B cell (primary cell): ENCODE measurements at regions not wholly inside any gene's neighbourhood (a gene's known extent, or its start where the extent isn't known, plus 50 kb on each side); places are given as distances from the start of the nearest gene placed in this dataset.

Experiments
- ATAC-seq: fragments of 200-7000 bp; cut with Tn5 transposase; one replicate; pipeline ENCODE4 v1.10.0; 2021; ENCODE audit warnings: low read depth, mild to moderate bottlenecking, moderate number of reproducible peaks, moderate library complexity
- CTCF ChIA-PET: fragments of 350-600 bp; sonication (Branson Sonifier 250); formaldehyde crosslinking; loops from one replicate; lab custom pipeline; 2021; ENCODE audit warnings: antibody characterized with exemption, inconsistent platforms; lab: Charles Lee
- POLR2A ChIA-PET: fragments of 350-600 bp; sonication (Branson Sonifier 250); formaldehyde crosslinking; loops from one replicate; lab custom pipeline; 2021; ENCODE audit warnings: antibody characterized with exemption; lab: Charles Lee
- DNase-seq: peaks from one replicate; pipeline ENCODE4 v3.0.0; 2013
- H2AFZ ChIP-seq: 2 replicates; pipeline ENCODE4 v1.6.1; 2012; ENCODE audit warnings: mild to moderate bottlenecking, low read depth, low read length; ENCODE audit not compliant: insufficient read depth, poor library complexity, severe bottlenecking
- H3K27ac ChIP-seq, 2 donors: 1 replicate in 1 of 2; 2 replicates in 1 of 2; pipeline ENCODE4 v1.5.1; 2012 to 2013; ENCODE audit warnings: low read length in 2 of 2, mild to moderate bottlenecking in 2 of 2, moderate library complexity in 1 of 2
- H3K27me3 ChIP-seq, 4 experiments: fragments of 200-600 bp in 1 of 4; sonication (generic) in 1 of 4; replicated peaks in 1 of 4; 1 replicate in 2 of 4; 2 replicates in 2 of 4; pipeline versions ENCODE4 v1.6.1 to v1.7.0; 2013 to 2016; ENCODE audit warnings: low read length in 3 of 4, mild to moderate bottlenecking in 2 of 4, mixed read lengths in 1 of 4, moderate library complexity in 1 of 4; ENCODE audit not compliant: insufficient read depth in 4 of 4, control insufficient read depth in 3 of 4; ENCODE audit errors: control extremely low read depth in 1 of 4
- H3K36me3 ChIP-seq, 2 experiments: replicated peaks in 1 of 2; 1 replicate in 1 of 2; 2 replicates in 1 of 2; pipeline versions ENCODE4 v1.6.1 to v1.7.1; 2013; ENCODE audit warnings: low read length in 1 of 2; ENCODE audit not compliant: insufficient read depth in 2 of 2, control insufficient read depth in 1 of 2; ENCODE audit errors: control extremely low read depth in 1 of 2, extremely low read depth in 1 of 2
- H3K4me1 ChIP-seq, 2 donors: fragments of 200-600 bp in 1 of 2; sonication (generic) in 1 of 2; 1 replicate in 1 of 2; 2 replicates in 1 of 2; pipeline versions ENCODE4 v1.5.1 to v1.6.1; 2013 to 2017; ENCODE audit warnings: low read length in 2 of 2; ENCODE audit not compliant: control insufficient read depth in 2 of 2, insufficient read depth in 2 of 2
- H3K4me2 ChIP-seq: replicated peaks from 2 replicates; pipeline ENCODE3; 2012; ENCODE audit warnings: mild to moderate bottlenecking, low read depth, low read length; ENCODE audit not compliant: poor library complexity, severe bottlenecking
- H3K4me3 ChIP-seq, 5 experiments: fragments of 200-600 bp in 1 of 5; sonication (generic) in 1 of 5; 1 replicate in 3 of 5; 2 replicates in 2 of 5; pipeline versions ENCODE4 v1.5.1 to v1.7.0; 2011 to 2016; ENCODE audit warnings: low read length in 4 of 5, mild to moderate bottlenecking in 4 of 5, low read depth in 2 of 5, control low read depth in 1 of 5, moderate library complexity in 1 of 5; ENCODE audit not compliant: insufficient read depth in 1 of 5; ENCODE audit errors: control extremely low read depth in 1 of 5, extremely low read depth in 1 of 5
- H3K79me2 ChIP-seq: fragments of 200-600 bp; sonication (generic); one replicate; pipeline ENCODE4 v1.6.0; 2016; ENCODE audit warnings: low read length; ENCODE audit not compliant: control insufficient read depth, insufficient read depth
- H3K9ac ChIP-seq: fragments of 200-600 bp; sonication (generic); 2 replicates; pipeline ENCODE4 v1.6.1; 2017; ENCODE audit warnings: mild to moderate bottlenecking, low read length, moderate library complexity
- H3K9me3 ChIP-seq, 3 donors: one replicate each; pipeline versions ENCODE4 v1.6.1 to v1.7.1; 2013; ENCODE audit warnings: low read length in 2 of 3; ENCODE audit not compliant: control insufficient read depth in 2 of 3, insufficient read depth in 1 of 3; ENCODE audit errors: control extremely low read depth in 1 of 3
- H4K20me1 ChIP-seq: 2 replicates; pipeline ENCODE4 v1.6.0; 2012; ENCODE audit warnings: mild to moderate bottlenecking, low read length; ENCODE audit not compliant: insufficient read depth, control insufficient read depth, poor library complexity, severe bottlenecking
- H3K27ac Mint-ChIP-seq: one replicate; pipeline ENCODE4 v1.8.0; 2021; ENCODE audit warnings: mixed read lengths
- H3K27me3 Mint-ChIP-seq: one replicate; pipeline ENCODE4 v1.8.0; 2021; ENCODE audit warnings: mixed read lengths
- H3K4me1 Mint-ChIP-seq: one replicate; pipeline ENCODE4 v1.8.0; 2021; ENCODE audit warnings: mixed read lengths
- H3K4me3 Mint-ChIP-seq: one replicate; pipeline ENCODE4 v1.8.0; 2021; ENCODE audit warnings: mixed read lengths
- H3K9me3 Mint-ChIP-seq: one replicate; pipeline ENCODE4 v1.8.0; 2022; ENCODE audit warnings: mixed read lengths; ENCODE audit not compliant: insufficient read depth
- EZH2 ChIP-seq: IDR thresholded peaks from 2 replicates; pipeline ENCODE4 v1.6.1; 2012; ENCODE audit warnings: borderline replicate concordance, low read depth, mild to moderate bottlenecking, moderate library complexity, low read length; ENCODE audit not compliant: insufficient read depth, poor library complexity, severe bottlenecking
- WGBS: methylation state at CpG from one replicate; pipeline ENCODE4 v1.1.5; 2013; ENCODE audit warnings: missing lambda C conversion rate; ENCODE audit not compliant: insufficient coverage; 5-methylcytosine and 5-hydroxymethylcytosine counted together
- intact Hi-C: fragments of 100-400 bp; cut with micrococcal nuclease; formaldehyde crosslinking; loops from one replicate; pipeline ENCODE4 v1.10.0; 2022
- TF ChIP-seq, protein P1 (sequence below): fragments of 200-600 bp; IDR thresholded peaks from one replicate; pipeline ENCODE4 v1.8.0; 2022; ENCODE audit warnings: antibody characterized with exemption, mild to moderate bottlenecking

DNA sequence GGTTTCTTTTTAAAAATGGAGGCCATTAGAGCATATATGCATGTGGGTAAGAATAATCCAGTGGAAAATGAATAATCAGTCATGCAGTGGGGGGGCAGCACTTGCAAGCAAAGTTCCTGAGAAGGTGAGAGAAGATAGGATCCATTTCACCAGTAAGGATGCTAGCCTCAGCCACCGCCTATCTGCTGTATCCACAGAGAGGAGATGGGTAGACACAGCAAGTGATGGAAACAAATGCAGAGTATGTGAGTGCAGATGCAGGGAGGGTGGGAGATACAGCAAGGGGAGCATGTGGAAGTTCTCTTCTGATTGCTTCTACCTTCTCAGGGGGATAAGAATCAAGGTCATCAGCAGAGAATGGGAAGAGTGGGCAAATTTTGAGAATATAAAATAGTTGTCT lies 171.4 kb upstream of the PDE1C start:
- no peaks in the 10 kb centered on the region for H3K4me1 Mint-ChIP-seq
- Histone ChIP-seq H4K20me1 (no peaks in the 10 kb centered on the region), H3K4me3 (no peak overlapping the region), H3K79me2 (no peaks in the 10 kb centered on the region), H3K36me3 (no peaks in the 10 kb centered on the region), H3K27me3 (no peaks in the 10 kb centered on the region), H2AFZ (no peak overlapping the region), H3K4me1 (no peaks in the 10 kb centered on the region), H3K4me2 (no peak overlapping the region), H3K9ac (no peak overlapping the region), H3K27ac (no peak overlapping the region), H3K9me3 (no peaks in the 10 kb centered on the region)
- CTCF ChIA-PET = no interaction called here
- intact Hi-C loops = no loop called here
- no peak for TF ChIP-seq EZH2
- TF ChIP-seq, protein P1, sequence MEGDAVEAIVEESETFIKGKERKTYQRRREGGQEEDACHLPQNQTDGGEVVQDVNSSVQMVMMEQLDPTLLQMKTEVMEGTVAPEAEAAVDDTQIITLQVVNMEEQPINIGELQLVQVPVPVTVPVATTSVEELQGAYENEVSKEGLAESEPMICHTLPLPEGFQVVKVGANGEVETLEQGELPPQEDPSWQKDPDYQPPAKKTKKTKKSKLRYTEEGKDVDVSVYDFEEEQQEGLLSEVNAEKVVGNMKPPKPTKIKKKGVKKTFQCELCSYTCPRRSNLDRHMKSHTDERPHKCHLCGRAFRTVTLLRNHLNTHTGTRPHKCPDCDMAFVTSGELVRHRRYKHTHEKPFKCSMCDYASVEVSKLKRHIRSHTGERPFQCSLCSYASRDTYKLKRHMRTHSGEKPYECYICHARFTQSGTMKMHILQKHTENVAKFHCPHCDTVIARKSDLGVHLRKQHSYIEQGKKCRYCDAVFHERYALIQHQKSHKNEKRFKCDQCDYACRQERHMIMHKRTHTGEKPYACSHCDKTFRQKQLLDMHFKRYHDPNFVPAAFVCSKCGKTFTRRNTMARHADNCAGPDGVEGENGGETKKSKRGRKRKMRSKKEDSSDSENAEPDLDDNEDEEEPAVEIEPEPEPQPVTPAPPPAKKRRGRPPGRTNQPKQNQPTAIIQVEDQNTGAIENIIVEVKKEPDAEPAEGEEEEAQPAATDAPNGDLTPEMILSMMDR = no peak
- WGBS = 100% methylated on average over 1 of the region's 1 CpG
- POLR2A ChIA-PET = no interaction called here
- H3K4me3 Mint-ChIP-seq = no peak overlapping the region
- no peak overlapping the region for H3K27ac Mint-ChIP-seq
- no peak for ATAC-seq
- H3K9me3 Mint-ChIP-seq = no peaks in the 10 kb centered on the region
- H3K27me3 Mint-ChIP-seq = no peaks in the 10 kb centered on the region
- no peak for DNase-seq

DNA sequence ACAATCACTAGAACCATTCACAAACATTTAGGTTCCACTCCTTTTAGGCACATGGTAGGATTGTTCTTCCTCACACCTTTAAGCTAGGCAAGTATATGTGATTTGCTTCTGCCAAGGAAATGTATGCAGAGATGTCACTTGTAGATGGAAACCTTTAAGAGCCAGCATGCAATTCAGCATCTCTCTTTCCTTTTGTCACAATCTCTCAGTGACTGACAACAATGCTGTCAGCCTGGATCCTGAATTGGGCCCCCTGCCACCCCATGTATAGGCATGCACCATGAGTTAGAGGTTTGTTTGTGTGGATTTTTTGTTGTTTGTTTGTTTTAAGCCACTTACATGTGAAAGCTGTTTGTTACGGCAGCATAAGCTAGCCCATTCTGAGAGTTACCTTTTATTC lies 169.6 kb upstream of the PDE1C start:
- Histone ChIP-seq H4K20me1 (no peaks in the 10 kb centered on the region), H3K36me3 (no peaks in the 10 kb centered on the region), H3K9me3 (peaks cover 0 to 4% (median 0%) of the 10 kb centered on the region in 3 donors), H3K4me3 (no peak overlapping the region), H3K27ac (no peak overlapping the region), H3K27me3 (no peaks in the 10 kb centered on the region), H3K9ac (no peak overlapping the region), H3K79me2 (no peaks in the 10 kb centered on the region), H2AFZ (no peak overlapping the region), H3K4me2 (no peak overlapping the region), H3K4me1 (no peaks in the 10 kb centered on the region)
- no peak overlapping the region for H3K4me3 Mint-ChIP-seq
- no peak overlapping the region for H3K27ac Mint-ChIP-seq
- ChIA-PET CTCF (no interaction called here), POLR2A (no interaction called here)
- TF ChIP-seq EZH2 = no peak
- TF ChIP-seq, protein P1 = no peak
- DNase-seq (no peak), ATAC-seq (no peak)
- peaks cover 3% of the 10 kb centered on the region for H3K9me3 Mint-ChIP-seq
- intact Hi-C loops = no loop called here
- no peaks in the 10 kb centered on the region for H3K27me3 Mint-ChIP-seq
- WGBS = no CpG with 5 or more reads among the region's 1 CpG
- no peaks in the 10 kb centered on the region for H3K4me1 Mint-ChIP-seq
